GM23338 (cell line): ENCODE measurements at regions not wholly inside any gene's neighbourhood (a gene's known extent, or its start where the extent isn't known, plus 50 kb on each side); places are given as distances from the start of the nearest gene placed in this dataset.

Source experiments
- ATAC-seq: fragments of 200-7000 bp; cut with Tn5 transposase; 3 replicates; pipeline ENCODE4 v1.9.1; 2020
- DNase-seq: peaks from one replicate; pipeline ENCODE4 v3.0.0-alpha.2; 2015; ENCODE audit warnings: low spot score
- H2AFZ ChIP-seq: fragments of 200-600 bp; sonication (generic); 2 replicates; pipeline ENCODE4 v1.8.0; 2016; ENCODE audit warnings: antibody characterized with exemption, mild to moderate bottlenecking, moderate library complexity
- H3F3A ChIP-seq: fragments of 200-600 bp; sonication (generic); replicated peaks from 2 replicates; pipeline ENCODE4 v1.8.0; 2017; ENCODE audit warnings: antibody characterized with exemption, mixed run types, low read depth
- H3K27ac ChIP-seq: fragments of 200-600 bp; sonication (generic); 2 replicates; pipeline ENCODE4 v1.6.1; 2016; ENCODE audit warnings: low read depth
- H3K27me3 ChIP-seq: fragments of 200-600 bp; sonication (generic); 2 replicates; pipeline ENCODE4 v1.8.0; 2016; ENCODE audit warnings: mild to moderate bottlenecking, mixed run types, moderate library complexity; ENCODE audit not compliant: insufficient read depth
- H3K36me3 ChIP-seq: fragments of 200-600 bp; sonication (generic); 2 replicates; pipeline ENCODE4 v1.8.0; 2016; ENCODE audit warnings: mild to moderate bottlenecking; ENCODE audit not compliant: insufficient read depth
- H3K4me1 ChIP-seq: fragments of 200-600 bp; sonication (generic); 2 replicates; pipeline ENCODE4 v1.8.0; 2016; ENCODE audit warnings: mild to moderate bottlenecking, moderate library complexity; ENCODE audit not compliant: insufficient read depth
- H3K4me2 ChIP-seq: fragments of 200-600 bp; sonication (generic); 2 replicates; pipeline ENCODE4 v1.7.1; 2017; ENCODE audit warnings: mixed run types
- H3K4me3 ChIP-seq: fragments of 200-600 bp; sonication (generic); 2 replicates; pipeline ENCODE4 v1.6.1; 2016; ENCODE audit warnings: mixed run types
- H3K79me2 ChIP-seq: fragments of 200-600 bp; sonication (generic); replicated peaks from 2 replicates; pipeline ENCODE4 v1.8.0; 2017; ENCODE audit warnings: mild to moderate bottlenecking; ENCODE audit not compliant: insufficient read depth
- H3K9me2 ChIP-seq: fragments of 200-600 bp; sonication (generic); 2 replicates; pipeline ENCODE4 v1.8.0; 2017; ENCODE audit not compliant: insufficient read depth
- H4K20me1 ChIP-seq: fragments of 200-600 bp; sonication (generic); replicated peaks from 2 replicates; pipeline ENCODE4 v1.8.0; 2017; ENCODE audit warnings: mild to moderate bottlenecking; ENCODE audit not compliant: insufficient read depth
- H3K27ac Mint-ChIP-seq: 2 replicates; pipeline ENCODE4 v1.8.0; 2020; ENCODE audit warnings: inconsistent platforms, mild to moderate bottlenecking, moderate library complexity, mixed read lengths
- H3K27me3 Mint-ChIP-seq: 3 replicates; pipeline ENCODE4 v1.8.0; 2022; ENCODE audit warnings: low read depth, mild to moderate bottlenecking, moderate library complexity, mixed read lengths, inconsistent platforms; ENCODE audit not compliant: insufficient read depth, poor library complexity
- H3K36me3 Mint-ChIP-seq: 3 replicates; pipeline ENCODE4 v1.8.0; 2021; ENCODE audit warnings: low read depth, mild to moderate bottlenecking, inconsistent platforms, moderate library complexity, mixed read lengths
- H3K4me1 Mint-ChIP-seq: 3 replicates; pipeline ENCODE4 v1.8.0; 2020; ENCODE audit warnings: mild to moderate bottlenecking, inconsistent platforms, mixed read lengths
- H3K4me3 Mint-ChIP-seq: 3 replicates; pipeline ENCODE4 v1.8.0; 2021; ENCODE audit warnings: moderate library complexity, mild to moderate bottlenecking, inconsistent platforms, mixed read lengths
- H3K9me3 Mint-ChIP-seq: 3 replicates; pipeline ENCODE4 v1.8.0; 2020; ENCODE audit warnings: moderate library complexity, mild to moderate bottlenecking, inconsistent platforms, mixed read lengths
- CREB1 ChIP-seq: fragments of 250-450 bp; sonication (Bioruptor Pico); IDR thresholded peaks from 2 replicates; pipeline ENCODE4 v1.5.0; 2020; ENCODE audit warnings: low read depth, mild to moderate bottlenecking, moderate library complexity
- ETS1 ChIP-seq: IDR thresholded peaks from 2 replicates; pipeline ENCODE4 v1.6.1; 2016; ENCODE audit warnings: antibody characterized with exemption
- EZH2phosphoT487 ChIP-seq: fragments of 200-600 bp; sonication (generic); IDR thresholded peaks from one replicate; pipeline ENCODE4 v1.8.1; 2018; ENCODE audit warnings: antibody characterized with exemption; ENCODE audit not compliant: unreplicated experiment
- JUNB ChIP-seq: IDR thresholded peaks from one replicate; pipeline ENCODE4 v1.6.1; 2016; ENCODE audit warnings: antibody characterized with exemption; ENCODE audit not compliant: unreplicated experiment
- NANOG ChIP-seq: IDR thresholded peaks from 2 replicates; pipeline ENCODE4 v1.6.1; 2016; ENCODE audit warnings: antibody characterized with exemption, borderline replicate concordance
- STAT1 ChIP-seq: IDR thresholded peaks from one replicate; pipeline ENCODE4 v1.6.1; 2016; ENCODE audit warnings: antibody characterized with exemption; ENCODE audit not compliant: unreplicated experiment
- ZNF462 ChIP-seq: fragments of 250-450 bp; sonication (Bioruptor Pico); IDR thresholded peaks from 2 replicates; pipeline ENCODE4 v1.5.0; 2020; ENCODE audit warnings: mild to moderate bottlenecking, moderate library complexity

GRCh38 chr4:180532691-180533090 lies 1710.5 kb upstream of the TENM3 start (continued):
- TF ChIP-seq ZNF462 (CRISPR knock-in tag) = no peak
- TF ChIP-seq ETS1 = no peak
- TF ChIP-seq STAT1 = no peak
- no peak for TF ChIP-seq EZH2phosphoT487

GRCh38 chr4:180538384-180539057 lies 1704.7 kb upstream of the TENM3 start:
- H3K79me2 ChIP-seq = no peaks in the 10 kb centered on the region
- H3K27ac ChIP-seq = peak overlapping the region; percentile 8; the same call in 1 of the 2 replicates
- no peaks in the 10 kb centered on the region for H3K9me3 Mint-ChIP-seq
- no peaks in the 10 kb centered on the region for H3F3A ChIP-seq
- H4K20me1 ChIP-seq = no peaks in the 10 kb centered on the region
- H3K27ac Mint-ChIP-seq = peak overlapping the region; percentile 85; the same call in 1 of the 2 replicates
- H3K36me3 Mint-ChIP-seq = no peaks in the 10 kb centered on the region
- no peaks in the 10 kb centered on the region for H3K27me3 ChIP-seq
- TF ChIP-seq ETS1 = no peak
- TF ChIP-seq NANOG = no peak
- TF ChIP-seq CREB1 (CRISPR knock-in tag) = peak; percentile 36; the same call in 1 of the 2 replicates
- no peak for TF ChIP-seq STAT1
- no peak for TF ChIP-seq JUNB
- peak overlapping the region; percentile 4; the same call in 1 of the 2 replicates for H2AFZ ChIP-seq
- no peak overlapping the region for H3K4me3 ChIP-seq
- DNase-seq = peak; percentile 51
- H3K9me2 ChIP-seq = no peaks in the 10 kb centered on the region
- H3K4me2 ChIP-seq = peak overlapping the region; percentile 6; the same call in 1 of the 2 replicates
- peaks cover 57% of the 10 kb centered on the region for H3K4me1 Mint-ChIP-seq
- no peak overlapping the region for H3K4me3 Mint-ChIP-seq
- H3K27me3 Mint-ChIP-seq = peaks cover 2% of the 10 kb centered on the region
- ATAC-seq = peak; percentile 70
- H3K36me3 ChIP-seq = no peaks in the 10 kb centered on the region
- H3K4me1 ChIP-seq = peaks cover 50% of the 10 kb centered on the region
